ENCODE measurements at regions not wholly inside any gene's neighbourhood (a gene's known extent, or its start where the extent isn't known, plus 50 kb on each side); places are given as distances from the start of the nearest gene placed in this dataset.
"Not testable (repeated sequence)": the region's sequence is repeated elsewhere in the genome, so short reads cannot be mapped to it uniquely, and the experiment has no call there.

- no peak for DNase-seq (ENCODE audit: low read depth in 3 of 3)
Measured at GRCh38 chr2:5145801-5146200, 546.4 kb upstream of the SOX11 start.

- DNase-seq (ENCODE audit: low read depth in 3 of 3) = no peak
Measured at GRCh38 chr2:5148392-5149085, 543.6 kb upstream of the SOX11 start.

- no peak for DNase-seq (ENCODE audit: low read depth in 3 of 3)
Measured at GRCh38 chr2:5150871-5151270, 541.3 kb upstream of the SOX11 start.

- no peak for DNase-seq (ENCODE audit: low read depth in 3 of 3)
Measured at GRCh38 chr2:5164776-5165525, 527.2 kb upstream of the SOX11 start.

DNA sequence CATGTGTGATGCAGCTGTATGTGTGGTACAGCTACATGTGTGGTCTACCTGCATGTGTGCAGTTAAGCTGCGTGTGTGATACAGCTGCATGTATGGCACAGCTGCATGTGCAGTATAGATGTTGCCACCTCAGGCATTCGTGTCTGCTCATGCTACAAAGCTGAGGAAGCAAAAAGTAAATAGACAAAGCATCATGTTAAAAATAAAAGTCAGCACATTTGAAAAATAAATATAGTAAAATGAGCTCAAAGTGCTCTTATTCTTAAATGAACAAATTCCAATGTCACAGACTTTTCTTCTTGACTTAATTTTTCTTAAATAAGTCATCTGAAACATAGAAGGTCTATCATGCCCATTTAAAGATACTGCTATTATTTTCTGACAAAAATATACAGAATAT, 519.3 kb upstream of the SOX11 start:
- no peak for DNase-seq (ENCODE audit: low read depth in 3 of 3)

DNA sequence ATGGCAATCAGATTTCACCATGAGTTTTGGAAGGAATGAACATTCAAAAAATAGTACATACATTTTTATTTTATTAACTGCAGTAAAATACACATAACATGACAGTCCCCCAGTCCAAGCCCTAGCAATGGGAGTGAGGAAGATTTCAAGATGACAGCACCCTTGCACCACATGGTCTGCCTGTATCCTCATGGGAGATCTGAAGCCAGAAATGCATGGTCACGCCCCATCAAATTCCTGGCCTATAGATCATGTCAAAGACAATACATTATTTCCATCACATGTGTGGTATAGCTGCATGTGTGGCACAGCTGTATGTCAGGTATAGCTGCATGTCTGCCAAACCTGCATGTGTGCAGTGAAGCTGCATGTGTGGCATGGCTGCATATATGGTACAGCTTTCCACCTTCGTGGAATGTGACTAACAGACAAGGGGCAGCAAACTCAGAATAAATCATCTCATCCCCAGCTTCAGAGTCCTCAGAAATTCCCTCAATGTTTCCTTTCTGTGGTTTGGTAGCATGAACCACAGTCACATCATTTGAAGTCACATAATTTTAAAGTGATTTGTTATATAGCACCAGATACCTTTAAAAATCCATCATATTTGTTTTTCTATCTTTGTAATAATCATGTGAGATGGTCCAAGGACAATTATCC, 518.2 kb upstream of the SOX11 start:
- no peak for DNase-seq (ENCODE audit: low read depth in 3 of 3)

DNA sequence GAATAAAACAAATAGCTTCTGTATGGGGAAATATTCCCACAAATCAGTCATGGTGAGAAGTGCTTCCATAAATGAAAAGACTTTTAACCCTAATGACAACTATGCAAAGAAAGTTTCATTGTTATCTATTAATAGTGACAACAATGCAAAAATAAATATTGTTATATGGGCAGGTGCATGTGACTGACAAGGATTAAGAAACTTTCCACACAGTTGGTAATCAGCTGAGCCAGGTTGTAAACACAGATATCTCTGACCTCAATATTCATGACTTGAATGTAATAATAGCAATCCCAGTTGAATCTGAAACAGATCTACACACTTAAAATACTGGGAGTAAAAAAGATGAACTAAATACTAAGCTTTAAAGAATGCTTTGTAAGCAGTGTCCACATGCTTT, 517.0 kb upstream of the SOX11 start:
- no peak for DNase-seq (ENCODE audit: low read depth in 3 of 3)

DNA sequence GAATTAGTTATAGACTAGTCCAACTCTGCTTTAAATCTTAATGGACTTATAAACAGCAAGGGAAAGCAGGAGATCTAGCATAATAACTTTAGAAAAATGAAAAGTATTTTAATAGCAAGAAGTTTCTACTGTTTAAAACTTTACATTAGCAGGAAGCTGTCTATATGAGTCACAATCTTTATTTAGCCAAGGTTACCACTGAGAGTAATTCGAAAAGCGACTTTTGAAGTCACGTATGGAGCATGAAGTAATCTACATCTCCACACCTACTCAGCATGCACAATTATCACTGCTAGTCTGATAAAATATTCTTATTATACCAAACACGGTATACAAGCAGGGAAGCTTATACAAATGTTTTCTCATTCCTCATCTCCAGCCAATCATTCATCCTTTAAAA, 515.4 kb upstream of the SOX11 start:
- no peak for DNase-seq (ENCODE audit: low read depth in 3 of 3)

- no peak for DNase-seq (ENCODE audit: low read depth in 3 of 3)
Measured at GRCh38 chr2:5183031-5183430, 509.2 kb upstream of the SOX11 start.

GRCh38 chr2:5187283-5187682, 504.9 kb upstream of the SOX11 start:
- no peak for DNase-seq (ENCODE audit: low read depth in 3 of 3)

DNA sequence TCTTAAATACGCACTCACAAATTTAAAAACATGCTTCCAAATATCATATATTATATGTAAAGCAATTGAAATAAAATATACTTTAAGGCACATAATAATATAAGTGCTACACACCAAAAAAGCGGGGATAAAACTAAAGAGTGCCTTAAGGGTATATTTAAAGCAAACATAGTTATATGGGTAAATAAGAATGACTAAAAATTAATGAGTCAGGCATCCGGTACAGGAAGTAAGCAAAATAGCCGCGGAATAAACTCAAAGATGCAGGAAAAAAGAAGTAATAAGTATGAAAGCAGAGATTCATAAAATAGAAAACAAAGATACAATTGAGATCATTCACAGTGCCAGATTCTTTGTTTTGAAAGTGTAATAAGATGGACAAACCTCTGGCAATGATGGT, 503.5 kb upstream of the SOX11 start:
- no peak for DNase-seq (ENCODE audit: low read depth in 3 of 3)

- no peak for DNase-seq (ENCODE audit: low read depth in 3 of 3)
Measured at GRCh38 chr2:5190023-5190422, 502.2 kb upstream of the SOX11 start.

DNA sequence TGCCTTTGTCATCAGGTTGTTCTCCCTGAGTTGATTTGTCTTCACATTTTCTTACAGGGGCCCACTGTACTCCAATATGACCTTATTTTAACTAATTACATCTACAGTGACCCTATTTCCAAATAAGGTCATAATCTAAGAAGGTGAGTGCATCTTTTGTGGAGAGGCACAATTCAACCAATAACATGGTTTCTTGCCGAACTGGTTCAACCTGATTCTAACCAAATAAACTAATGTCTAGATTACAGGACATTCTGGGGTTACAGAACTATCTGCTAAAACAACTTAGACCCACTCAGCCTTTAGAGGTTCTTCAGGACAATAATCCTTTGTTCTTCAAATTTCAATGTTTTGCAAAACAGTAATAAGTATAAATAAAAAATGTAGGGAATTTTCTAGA, 496.5 kb upstream of the SOX11 start:
- DNase-seq (ENCODE audit: low read depth in 3 of 3) = no peak

- DNase-seq (ENCODE audit: low read depth in 3 of 3) = no peak
Measured at GRCh38 chr2:5203134-5203755, 488.9 kb upstream of the SOX11 start.

DNA sequence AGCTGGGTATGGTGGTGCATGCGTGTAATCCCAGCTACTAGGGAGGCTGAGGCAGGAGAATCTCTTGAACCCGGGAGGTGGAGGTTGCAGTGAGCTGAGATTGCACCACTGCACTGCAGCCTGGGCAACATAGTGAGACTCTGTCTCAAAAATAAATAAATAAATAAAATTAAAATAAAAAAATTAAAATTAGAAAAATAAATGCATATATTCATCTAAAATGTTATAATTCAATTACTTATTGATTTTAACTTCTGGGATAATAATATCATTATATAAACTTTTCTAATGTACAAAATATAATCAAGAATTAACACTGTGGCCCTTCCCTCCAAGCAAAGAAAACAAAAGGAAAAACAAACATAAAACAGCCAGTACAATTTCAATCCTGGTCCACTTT, 485.4 kb upstream of the SOX11 start:
- not testable (repeated sequence) for DNase-seq (ENCODE audit: low read depth in 3 of 3)

- DNase-seq (ENCODE audit: low read depth in 3 of 3) = no peak
Measured at GRCh38 chr2:5215989-5216607, 476.1 kb upstream of the SOX11 start.

- DNase-seq (ENCODE audit: low read depth in 3 of 3) = no peak
Measured at GRCh38 chr2:5227062-5227699, 465.0 kb upstream of the SOX11 start.

- no peak for DNase-seq (ENCODE audit: low read depth in 3 of 3)
Measured at GRCh38 chr2:5229574-5229973, 462.6 kb upstream of the SOX11 start.

- no peak for DNase-seq (ENCODE audit: low read depth in 3 of 3)
Measured at GRCh38 chr2:5230444-5230843, 461.7 kb upstream of the SOX11 start.

GRCh38 chr2:5230855-5231254, 461.3 kb upstream of the SOX11 start:
- DNase-seq (ENCODE audit: low read depth in 3 of 3) = no peak

DNA sequence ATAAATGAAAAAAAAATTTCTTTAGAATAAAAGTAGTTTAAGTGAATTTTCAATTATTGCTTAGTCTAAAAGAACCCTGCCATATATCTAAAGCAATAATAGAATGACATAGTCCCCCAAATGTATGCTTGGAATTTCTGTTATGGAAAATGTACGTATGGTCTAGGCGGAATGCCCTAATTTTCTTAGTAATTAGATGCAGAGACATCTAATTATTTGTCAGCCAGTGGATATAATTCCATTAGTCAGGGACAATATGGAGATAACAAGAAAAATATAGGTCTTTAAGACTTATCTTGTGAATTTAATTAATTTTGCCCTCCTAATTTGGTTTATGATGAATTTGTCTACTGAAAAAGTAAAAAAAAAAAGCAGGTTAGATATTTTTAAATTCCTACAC, 460.9 kb upstream of the SOX11 start:
- DNase-seq (ENCODE audit: low read depth in 3 of 3) = no peak

GRCh38 chr2:5234563-5234962, 457.6 kb upstream of the SOX11 start:
- no peak for DNase-seq (ENCODE audit: low read depth in 3 of 3)
